Adrenal gland (tissue), 5 donors: ENCODE measurements at regions not wholly inside any gene's neighbourhood (a gene's known extent, or its start where the extent isn't known, plus 50 kb on each side); places are given as distances from the start of the nearest gene placed in this dataset.

ENCODE experiments used
- POLR2A ChIP-seq, 2 donors: fragments of 450-650 bp; IDR thresholded peaks; one replicate each; pipeline ENCODE4 v1.6.1; 2017; ENCODE audit warnings: antibody characterized with exemption in 2 of 2, mild to moderate bottlenecking in 2 of 2, moderate library complexity in 1 of 2
- TF ChIP-seq, protein P1 (sequence below), 6 experiments: fragments of 450-650 bp in 4 of 6; fragments of 200-600 bp in 2 of 6; sonication (generic) in 1 of 6; IDR thresholded peaks; 1 replicate in 5 of 6; 2 replicates in 1 of 6; pipeline versions ENCODE4 v1.5.1 to v1.8.0; 2016 to 2021; ENCODE audit warnings: antibody characterized with exemption in 6 of 6, mild to moderate bottlenecking in 2 of 6, moderate library complexity in 1 of 6
- donor health status: DM: no; HTN: no; CAD: no.

DNA sequence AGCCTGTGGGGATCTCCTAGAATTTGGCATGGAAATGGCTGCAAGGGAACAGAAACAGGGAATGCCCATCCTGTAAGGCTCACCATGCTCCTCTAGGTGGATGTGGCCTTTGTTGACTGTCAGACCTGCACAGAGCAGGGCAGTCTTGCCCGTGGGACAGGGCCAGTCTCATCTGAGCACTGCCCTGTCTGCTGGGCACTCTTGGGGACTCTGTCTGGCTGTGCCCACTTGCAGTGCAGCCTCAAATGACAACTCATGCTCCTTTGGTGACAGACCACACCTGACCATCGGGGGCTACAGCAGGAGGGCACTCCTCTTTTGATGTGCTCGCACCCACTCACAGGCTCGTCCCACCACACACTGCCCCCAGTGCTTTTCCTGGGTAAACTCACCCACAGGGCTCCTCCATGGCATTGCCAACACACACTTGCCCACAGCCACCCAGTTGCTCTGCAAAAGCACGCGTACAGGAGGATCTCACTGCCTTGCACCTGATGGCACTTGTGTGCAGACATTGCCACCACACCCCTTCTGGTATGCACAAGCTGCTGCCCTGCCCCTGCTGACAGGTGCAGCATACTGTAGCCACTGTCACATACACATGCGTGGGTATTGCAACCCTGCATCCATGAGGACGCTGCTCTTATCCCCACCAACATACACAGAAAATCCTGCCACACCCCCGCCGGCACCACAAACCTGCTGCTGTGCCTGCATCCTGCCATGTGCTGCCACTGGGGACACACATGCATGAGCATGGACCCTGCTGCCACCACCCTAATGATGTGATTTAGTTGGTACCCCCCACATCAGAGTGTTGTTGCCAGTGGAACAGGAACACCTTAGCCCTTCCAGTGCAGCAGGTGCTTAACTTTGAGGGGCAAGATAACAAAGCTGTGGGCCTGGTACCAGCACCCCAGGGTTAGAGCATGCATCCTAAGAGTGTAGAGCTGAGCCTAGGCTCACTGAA is 100.1 kb upstream of the ARHGEF9 start:
- TF ChIP-seq POLR2A (IDR thresholded peaks at IDR 0.05), result no peak
- TF ChIP-seq, protein P1, sequence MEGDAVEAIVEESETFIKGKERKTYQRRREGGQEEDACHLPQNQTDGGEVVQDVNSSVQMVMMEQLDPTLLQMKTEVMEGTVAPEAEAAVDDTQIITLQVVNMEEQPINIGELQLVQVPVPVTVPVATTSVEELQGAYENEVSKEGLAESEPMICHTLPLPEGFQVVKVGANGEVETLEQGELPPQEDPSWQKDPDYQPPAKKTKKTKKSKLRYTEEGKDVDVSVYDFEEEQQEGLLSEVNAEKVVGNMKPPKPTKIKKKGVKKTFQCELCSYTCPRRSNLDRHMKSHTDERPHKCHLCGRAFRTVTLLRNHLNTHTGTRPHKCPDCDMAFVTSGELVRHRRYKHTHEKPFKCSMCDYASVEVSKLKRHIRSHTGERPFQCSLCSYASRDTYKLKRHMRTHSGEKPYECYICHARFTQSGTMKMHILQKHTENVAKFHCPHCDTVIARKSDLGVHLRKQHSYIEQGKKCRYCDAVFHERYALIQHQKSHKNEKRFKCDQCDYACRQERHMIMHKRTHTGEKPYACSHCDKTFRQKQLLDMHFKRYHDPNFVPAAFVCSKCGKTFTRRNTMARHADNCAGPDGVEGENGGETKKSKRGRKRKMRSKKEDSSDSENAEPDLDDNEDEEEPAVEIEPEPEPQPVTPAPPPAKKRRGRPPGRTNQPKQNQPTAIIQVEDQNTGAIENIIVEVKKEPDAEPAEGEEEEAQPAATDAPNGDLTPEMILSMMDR (IDR thresholded peaks at IDR 0.05), result no peak
